ENCODE measurements at regions not wholly inside any gene's neighbourhood (a gene's known extent, or its start where the extent isn't known, plus 50 kb on each side); places are given as distances from the start of the nearest gene placed in this dataset.

- H3K27me3 ChIP-seq (ENCODE audit: control insufficient read depth in 2 of 2, insufficient read depth in 1 of 2, low read length in 1 of 2): peaks cover 0 to 6% of the 10 kb centered on the region in 2 donors
- H3K4me1 ChIP-seq (ENCODE audit: control insufficient read depth in 2 of 2, insufficient read depth in 2 of 2, low read length in 2 of 2): no peaks in the 10 kb centered on the region
- DNase-seq (ENCODE audit: low read depth in 6 of 9, low spot score in 9 of 9): no peak
- WGBS: 97% methylated on average over 1 of the region's 1 CpG
- no peaks in the 10 kb centered on the region for H3K9me3 ChIP-seq (ENCODE audit: control insufficient read depth in 2 of 2, insufficient read depth in 1 of 2, low read length in 1 of 2)
- H3K4me3 ChIP-seq (ENCODE audit: low read length in 2 of 2): no peak overlapping the region
- no peaks in the 10 kb centered on the region for H3K36me3 ChIP-seq (ENCODE audit: control insufficient read depth in 2 of 2, insufficient read depth in 2 of 2, low read length in 1 of 2)
- H3K27ac ChIP-seq (ENCODE audit: low read depth in 1 of 2, low read length in 1 of 2): no peak overlapping the region
These were observed 52.9 kb upstream of the SPATA31E1 start for GRCh38 chr9:87829756-87830155.

DNA sequence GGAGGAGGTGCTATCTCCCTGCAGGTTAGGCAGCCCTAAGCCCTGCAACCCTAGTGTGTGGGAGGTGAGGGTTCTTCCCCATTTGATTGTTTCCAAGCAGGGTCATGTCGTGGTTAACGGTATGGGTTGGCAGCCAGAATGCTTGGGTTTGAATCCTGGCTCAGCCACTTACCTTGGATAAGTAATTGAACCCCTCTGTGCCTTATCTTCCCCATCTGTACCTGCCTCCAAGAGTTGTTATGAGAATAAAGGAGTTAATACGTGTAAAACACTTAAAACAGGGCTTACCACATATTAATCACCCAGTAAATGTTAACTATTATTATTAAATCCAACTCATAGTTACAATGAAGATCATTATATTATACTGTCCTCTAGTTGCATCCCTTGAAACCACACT, 52.2 kb upstream of the SPATA31E1 start:
- Histone ChIP-seq H3K4me1 (ENCODE audit: control insufficient read depth in 2 of 2, insufficient read depth in 2 of 2, low read length in 2 of 2) (no peaks in the 10 kb centered on the region), H3K4me3 (ENCODE audit: low read length in 2 of 2) (no peak overlapping the region), H3K36me3 (ENCODE audit: control insufficient read depth in 2 of 2, insufficient read depth in 2 of 2, low read length in 1 of 2) (no peaks in the 10 kb centered on the region), H3K27me3 (ENCODE audit: control insufficient read depth in 2 of 2, insufficient read depth in 1 of 2, low read length in 1 of 2) (peaks cover 0 to 6% of the 10 kb centered on the region in 2 donors), H3K27ac (ENCODE audit: low read depth in 1 of 2, low read length in 1 of 2) (no peak overlapping the region), H3K9me3 (ENCODE audit: control insufficient read depth in 2 of 2, insufficient read depth in 1 of 2, low read length in 1 of 2) (no peaks in the 10 kb centered on the region)
- no peak for DNase-seq (ENCODE audit: low read depth in 6 of 9, low spot score in 9 of 9)
- 67% methylated on average over 3 of the region's 3 CpGs for WGBS

DNA sequence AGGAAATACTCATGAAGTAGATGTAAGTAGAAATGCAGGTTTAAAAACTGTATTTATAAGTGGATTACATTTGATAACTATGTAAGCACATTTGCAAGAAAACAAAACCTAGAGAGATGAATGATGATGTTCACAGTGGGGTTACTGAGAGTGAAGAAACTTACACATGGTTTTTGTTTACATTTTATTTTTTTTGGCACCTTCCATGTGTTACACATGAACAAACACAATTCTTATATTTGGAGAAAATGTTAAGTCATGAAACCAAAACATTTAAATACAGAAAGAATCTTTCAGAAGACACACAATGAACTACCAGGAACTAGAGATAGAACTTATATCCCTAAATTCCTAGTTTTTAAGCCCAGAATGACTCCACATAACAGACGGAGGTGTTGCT, 51.5 kb upstream of the SPATA31E1 start:
- H3K9me3 ChIP-seq (ENCODE audit: control insufficient read depth in 2 of 2, insufficient read depth in 1 of 2, low read length in 1 of 2): no peaks in the 10 kb centered on the region
- H3K36me3 ChIP-seq (ENCODE audit: control insufficient read depth in 2 of 2, insufficient read depth in 2 of 2, low read length in 1 of 2): no peaks in the 10 kb centered on the region
- H3K27ac ChIP-seq (ENCODE audit: low read depth in 1 of 2, low read length in 1 of 2): no peak overlapping the region
- WGBS: 96% methylated on average over 1 of the region's 1 CpG
- H3K27me3 ChIP-seq (ENCODE audit: control insufficient read depth in 2 of 2, insufficient read depth in 1 of 2, low read length in 1 of 2): peaks cover 0 to 6% of the 10 kb centered on the region in 2 donors
- no peak overlapping the region for H3K4me3 ChIP-seq (ENCODE audit: low read length in 2 of 2)
- no peak for DNase-seq (ENCODE audit: low read depth in 6 of 9, low spot score in 9 of 9)
- H3K4me1 ChIP-seq (ENCODE audit: control insufficient read depth in 2 of 2, insufficient read depth in 2 of 2, low read length in 2 of 2): no peaks in the 10 kb centered on the region

Data from thymus (tissue), 11 donors.